Activated naive CD4-positive, alpha-beta T cell treated with anti-CD3 and anti-CD28 coated beads, Interleukin-2, amount 50 U/mL, for 72 hours (primary cell): ENCODE measurements at regions not wholly inside any gene's neighbourhood (a gene's known extent, or its start where the extent isn't known, plus 50 kb on each side); places are given as distances from the start of the nearest gene placed in this dataset.
"Not testable (repeated sequence)": the region's sequence is repeated elsewhere in the genome, so short reads cannot be mapped to it uniquely, and the experiment has no call there.

ENCODE experiments used
- ATAC-seq, 2 donors: fragments of 150-1000 bp; cut with Tn5 transposase; 2 replicates each; pipeline ENCODE4 v1.10.0; 2021; ENCODE audit warnings: mild to moderate bottlenecking in 2 of 2, moderate library complexity in 2 of 2
- DNase-seq, 2 donors: peaks; one replicate each; pipeline ENCODE4 v3.0.0; 2021 to 2022; ENCODE audit warnings: low spot score in 2 of 2
- H3K27ac Mint-ChIP-seq, 2 donors: one replicate each; pipeline ENCODE4 v1.8.0; 2022; ENCODE audit warnings: mild to moderate bottlenecking in 2 of 2, mixed read lengths in 2 of 2
- H3K36me3 Mint-ChIP-seq, 2 donors: one replicate each; pipeline ENCODE4 v1.8.0; 2022; ENCODE audit warnings: mixed read lengths in 2 of 2
- H3K9me3 Mint-ChIP-seq, 2 donors: one replicate each; pipeline ENCODE4 v1.8.0; 2022; ENCODE audit warnings: mixed read lengths in 2 of 2

DNA sequence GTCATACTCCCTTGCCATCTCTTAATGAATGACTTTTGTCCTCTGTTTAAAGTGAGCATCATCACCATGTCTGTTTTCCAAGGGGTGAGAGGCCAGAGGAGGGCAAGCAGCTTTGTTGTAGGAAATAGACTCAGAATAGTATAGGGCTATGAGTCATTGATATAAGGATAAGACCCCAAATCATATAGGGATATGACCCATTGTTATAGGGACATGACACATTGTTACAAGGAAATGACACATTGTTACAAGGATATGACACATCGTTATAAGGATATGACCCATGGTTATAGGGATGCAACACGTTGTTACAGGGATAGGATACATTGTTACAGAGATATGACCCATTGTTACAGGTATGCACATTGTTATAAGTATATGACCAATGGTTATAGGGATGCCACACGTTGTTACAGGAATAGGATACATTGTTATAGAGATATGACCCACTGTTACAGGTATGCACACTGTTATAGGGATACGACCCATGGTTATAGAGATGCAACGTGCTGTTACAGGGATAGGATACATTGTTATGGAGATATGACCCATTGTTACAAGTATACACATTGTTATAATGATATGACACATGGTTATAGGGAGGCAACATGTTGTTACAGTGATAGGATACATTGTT, 311.1 kb upstream of the ADARB2 start:
- peaks cover 10% of the 10 kb centered on the region in 2 donors for H3K9me3 Mint-ChIP-seq
- DNase-seq: no peak
- ATAC-seq: peak; percentile 46 to 48
- no peak overlapping the region for H3K27ac Mint-ChIP-seq
- peaks cover 0 to 4% of the 10 kb centered on the region in 2 donors for H3K36me3 Mint-ChIP-seq

DNA sequence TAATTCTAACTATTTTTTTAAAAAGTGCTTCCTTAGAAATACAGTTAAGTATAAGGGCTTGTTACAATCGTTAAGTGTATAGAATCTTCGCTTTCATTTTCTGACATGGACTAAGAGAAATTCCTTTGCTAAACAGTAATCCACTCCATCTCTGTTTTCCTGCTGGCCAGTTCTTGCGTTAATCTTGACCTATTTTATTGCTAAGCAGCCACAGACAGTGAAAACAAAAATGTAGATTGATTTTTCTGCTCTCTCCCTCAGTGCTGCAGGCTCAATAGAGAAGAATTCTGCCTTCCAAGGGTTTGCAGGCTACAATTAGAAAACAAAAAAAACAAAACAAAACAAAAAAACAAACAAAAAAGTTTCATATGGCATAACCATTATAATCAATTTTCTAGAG, 310.4 kb upstream of the ADARB2 start:
- no peak for ATAC-seq
- no peak for DNase-seq
- Mint-ChIP-seq H3K27ac (no peak overlapping the region), H3K36me3 (peaks cover 0 to 4% of the 10 kb centered on the region in 2 donors), H3K9me3 (peaks cover 10% of the 10 kb centered on the region in 2 donors)

DNA sequence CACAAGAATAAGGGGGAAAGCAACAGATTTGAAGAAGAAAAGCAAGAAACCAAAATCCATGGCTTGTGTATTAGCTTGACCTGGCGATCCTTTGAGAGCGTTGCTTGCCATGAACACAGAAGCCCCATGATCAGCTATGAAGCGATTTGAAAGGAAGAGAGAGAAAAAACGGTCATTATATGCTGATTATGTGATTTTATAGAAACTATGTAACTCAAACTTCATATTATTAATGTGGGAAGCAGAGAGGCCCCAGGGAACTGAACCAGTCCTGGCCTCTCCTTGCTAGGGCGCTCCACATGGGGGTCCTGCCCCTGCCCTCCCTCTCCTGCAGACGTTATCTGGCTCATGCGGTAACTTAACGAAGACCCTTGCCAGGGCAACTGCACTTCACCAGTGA, 306.1 kb upstream of the ADARB2 start:
- no peak for ATAC-seq
- DNase-seq: no peak
- Mint-ChIP-seq H3K9me3 (peaks cover under 1 to 2% of the 10 kb centered on the region in 2 donors), H3K27ac (no peak overlapping the region), H3K36me3 (no peaks in the 10 kb centered on the region)

DNA sequence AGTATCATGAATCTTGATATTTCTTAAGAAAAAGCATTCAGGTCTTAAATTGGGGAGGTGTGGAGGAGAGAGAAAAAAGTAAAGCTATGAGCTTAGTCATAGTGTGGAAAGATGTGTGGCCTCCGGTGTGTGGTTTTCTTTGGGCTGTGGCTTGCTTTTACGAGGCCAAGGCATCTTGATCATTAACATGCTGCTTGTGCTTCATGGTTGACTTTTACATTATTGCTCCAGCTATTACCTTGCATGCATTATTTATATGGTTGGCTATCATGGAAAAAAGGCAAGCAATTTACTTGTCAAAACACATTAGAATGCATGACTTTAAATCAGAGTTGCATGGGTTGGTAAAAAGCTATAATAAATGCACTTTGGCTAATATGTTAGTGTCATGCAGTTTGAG, 300.7 kb upstream of the ADARB2 start:
- no peak overlapping the region for H3K27ac Mint-ChIP-seq
- no peaks in the 10 kb centered on the region for H3K36me3 Mint-ChIP-seq
- DNase-seq: no peak
- ATAC-seq: no peak
- H3K9me3 Mint-ChIP-seq: no peaks in the 10 kb centered on the region

DNA sequence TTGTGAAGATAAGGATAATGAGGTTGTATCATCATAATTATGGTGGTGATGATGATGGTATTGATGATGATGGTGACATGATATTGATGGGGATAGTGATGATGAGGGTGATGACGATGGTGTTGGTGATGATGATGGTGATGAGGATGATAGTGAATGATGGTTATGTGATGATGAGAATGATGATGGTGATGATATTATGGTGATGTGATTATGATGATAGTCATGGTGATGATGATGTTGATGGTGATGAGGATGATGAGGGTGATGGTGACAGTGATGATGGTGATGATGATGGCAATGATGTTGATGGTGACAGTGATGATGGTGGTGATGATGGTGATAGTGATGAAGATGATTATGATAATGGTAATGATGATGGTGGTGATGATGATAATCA, 299.9 kb upstream of the ADARB2 start:
- no peak for DNase-seq
- no peak for ATAC-seq
- Mint-ChIP-seq H3K27ac (no peak overlapping the region), H3K36me3 (no peaks in the 10 kb centered on the region), H3K9me3 (peaks cover 3% of the 10 kb centered on the region in 2 donors)

DNA sequence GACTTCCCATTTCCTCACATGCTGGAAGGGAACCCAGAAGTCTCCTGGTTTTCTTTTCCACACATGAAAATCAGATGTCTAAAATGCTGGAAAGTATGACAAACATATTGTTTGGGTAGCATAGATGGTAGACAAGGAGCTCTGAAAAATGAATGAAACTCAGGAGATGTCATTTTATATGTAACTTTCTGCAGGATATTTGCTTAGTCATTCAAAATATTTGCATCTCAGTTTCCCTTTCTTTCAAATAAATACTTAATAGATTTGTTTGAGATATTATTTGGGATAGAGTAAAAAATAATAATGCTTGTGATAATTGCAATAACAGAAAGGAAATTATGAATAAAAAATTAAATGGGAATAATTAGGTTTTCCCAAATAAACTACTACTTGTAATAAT, 298.9 kb upstream of the ADARB2 start:
- Mint-ChIP-seq H3K27ac (no peak overlapping the region), H3K36me3 (no peaks in the 10 kb centered on the region), H3K9me3 (peaks cover 4% of the 10 kb centered on the region in 2 donors)
- ATAC-seq (no peak), DNase-seq (no peak)

DNA sequence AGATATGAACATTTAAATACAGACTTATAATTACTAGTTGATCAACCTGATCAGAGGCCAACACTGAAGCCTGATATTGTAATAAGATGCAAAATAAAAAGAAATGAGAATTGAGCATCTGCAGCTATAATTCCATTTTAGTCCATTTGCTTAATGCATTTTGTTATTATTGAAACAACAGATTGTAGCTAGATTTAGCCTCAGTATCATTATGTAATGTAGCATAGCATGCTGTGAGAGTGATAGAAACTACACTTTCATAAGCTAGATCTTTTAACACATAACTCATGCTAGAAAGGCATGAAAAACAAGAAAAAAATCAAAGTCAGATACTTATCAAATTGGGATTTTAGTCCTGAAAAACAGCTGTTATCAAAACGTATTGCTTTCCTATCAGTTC, 292.7 kb upstream of the ADARB2 start:
- H3K36me3 Mint-ChIP-seq: no peaks in the 10 kb centered on the region
- no peak for ATAC-seq

DNA sequence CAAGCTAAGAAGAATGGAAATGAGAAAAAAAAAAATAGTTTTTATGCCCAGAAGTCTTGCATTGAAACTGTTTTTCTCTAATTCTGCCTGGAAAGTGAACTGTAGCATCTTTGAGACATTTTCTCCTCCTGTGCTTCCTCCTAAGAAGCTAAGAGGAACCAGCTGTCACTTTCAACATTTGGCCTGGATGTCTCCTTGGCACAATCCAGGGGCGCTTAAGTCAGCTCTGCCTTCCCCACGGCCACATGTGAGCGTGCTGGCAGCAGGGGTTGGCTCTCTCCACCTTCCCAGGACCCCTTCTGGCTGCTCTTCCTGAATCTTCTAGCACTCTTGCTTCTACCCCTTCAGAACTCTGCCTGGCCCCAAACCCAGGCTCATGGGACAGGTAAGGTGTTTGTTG, 289.6 kb upstream of the ADARB2 start:
- H3K36me3 Mint-ChIP-seq: no peaks in the 10 kb centered on the region
- DNase-seq (no peak), ATAC-seq (no peak)
- no peak overlapping the region for H3K27ac Mint-ChIP-seq
- H3K9me3 Mint-ChIP-seq: no peaks in the 10 kb centered on the region

More for the DNA sequence above, 292.7 kb upstream of the ADARB2 start:
- no peak for DNase-seq
- H3K27ac Mint-ChIP-seq: no peak overlapping the region
- peaks cover 4% of the 10 kb centered on the region in 2 donors for H3K9me3 Mint-ChIP-seq

DNA sequence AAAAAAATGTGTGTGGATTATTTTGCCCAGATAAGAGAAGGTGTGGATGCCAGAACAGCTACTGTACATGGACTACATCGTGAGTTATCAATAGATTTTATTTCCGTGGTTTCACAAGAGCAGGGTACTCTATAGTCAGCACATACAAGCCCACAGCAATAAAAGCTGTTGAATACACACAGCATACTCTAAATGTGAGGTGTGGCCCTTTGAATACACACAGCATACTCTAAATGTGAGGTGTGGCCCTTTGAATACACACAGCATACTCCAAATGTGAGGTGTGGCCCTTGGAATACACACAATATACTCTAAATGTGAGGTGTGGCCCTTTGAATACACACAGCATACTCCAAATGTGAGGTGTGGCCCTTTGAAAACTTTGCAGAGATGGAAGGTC, 287.4 kb upstream of the ADARB2 start:
- H3K27ac Mint-ChIP-seq, ATAC-seq, DNase-seq, H3K9me3 Mint-ChIP-seq, H3K36me3 Mint-ChIP-seq: not testable (repeated sequence)

DNA sequence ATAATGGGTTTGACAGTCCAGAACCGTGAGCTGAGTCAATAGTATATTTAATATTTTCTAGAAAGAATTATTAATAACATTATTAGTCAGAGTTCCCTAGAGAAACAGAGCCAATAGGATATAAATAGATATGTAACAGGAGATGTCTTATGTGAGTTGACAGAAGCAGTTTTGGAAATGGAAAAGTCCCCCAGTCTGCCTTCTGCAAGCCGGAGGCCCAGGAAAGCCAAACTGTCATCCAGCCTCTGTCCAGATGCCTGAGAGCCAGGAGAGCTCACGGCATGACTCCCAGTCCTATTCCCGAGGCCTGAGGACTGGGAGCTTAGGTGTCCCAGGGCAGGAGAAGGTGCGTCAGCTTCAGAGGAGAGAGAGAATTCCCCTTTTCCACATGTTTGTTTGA, 286.4 kb upstream of the ADARB2 start:
- H3K27ac Mint-ChIP-seq: no peak overlapping the region
- H3K36me3 Mint-ChIP-seq: no peaks in the 10 kb centered on the region
- H3K9me3 Mint-ChIP-seq: no peaks in the 10 kb centered on the region
- DNase-seq (no peak), ATAC-seq (no peak)

DNA sequence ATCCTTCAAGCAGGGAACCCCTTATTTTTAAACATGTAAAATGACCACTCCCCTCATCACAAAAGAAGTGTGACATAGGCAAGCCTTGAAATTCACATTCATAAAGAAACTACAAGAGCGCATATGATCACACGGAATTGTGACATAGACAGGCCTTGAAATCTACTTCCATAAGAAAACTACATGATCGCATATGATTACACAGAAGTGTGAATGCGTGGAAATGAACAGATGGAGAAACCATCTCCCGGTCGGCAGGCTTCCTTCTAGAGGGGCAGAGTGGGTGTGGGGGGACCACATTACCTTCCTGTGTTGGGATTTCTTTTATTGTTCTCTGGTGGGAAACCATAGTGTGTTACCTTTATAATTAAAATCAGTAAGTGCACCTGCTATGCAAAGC, 285.1 kb upstream of the ADARB2 start:
- ATAC-seq (no peak), DNase-seq (no peak)
- no peaks in the 10 kb centered on the region for H3K36me3 Mint-ChIP-seq
- H3K9me3 Mint-ChIP-seq: no peaks in the 10 kb centered on the region
- H3K27ac Mint-ChIP-seq: no peak overlapping the region

DNA sequence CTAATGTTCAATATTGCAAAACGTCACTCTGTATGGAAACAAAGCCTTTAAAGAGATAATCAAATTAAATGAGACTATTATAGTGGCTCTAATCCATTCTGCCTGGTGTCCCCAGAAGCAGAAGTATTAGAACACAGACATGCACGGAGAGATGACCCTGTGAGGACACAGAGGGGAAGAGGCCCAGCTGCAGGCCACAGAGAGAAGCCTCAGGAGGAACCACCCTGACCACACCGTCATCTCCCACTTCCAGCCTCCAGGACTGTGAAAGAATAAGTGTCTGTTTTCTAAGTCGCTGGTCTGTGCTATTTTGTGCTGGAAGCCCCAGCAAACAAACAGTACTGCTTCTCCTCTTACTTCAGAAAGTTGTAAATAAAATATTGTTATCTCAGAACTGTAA, 283.5 kb upstream of the ADARB2 start:
- Mint-ChIP-seq H3K27ac (no peak overlapping the region), H3K36me3 (no peaks in the 10 kb centered on the region), H3K9me3 (no peaks in the 10 kb centered on the region)
- ATAC-seq: no peak
- no peak for DNase-seq

DNA sequence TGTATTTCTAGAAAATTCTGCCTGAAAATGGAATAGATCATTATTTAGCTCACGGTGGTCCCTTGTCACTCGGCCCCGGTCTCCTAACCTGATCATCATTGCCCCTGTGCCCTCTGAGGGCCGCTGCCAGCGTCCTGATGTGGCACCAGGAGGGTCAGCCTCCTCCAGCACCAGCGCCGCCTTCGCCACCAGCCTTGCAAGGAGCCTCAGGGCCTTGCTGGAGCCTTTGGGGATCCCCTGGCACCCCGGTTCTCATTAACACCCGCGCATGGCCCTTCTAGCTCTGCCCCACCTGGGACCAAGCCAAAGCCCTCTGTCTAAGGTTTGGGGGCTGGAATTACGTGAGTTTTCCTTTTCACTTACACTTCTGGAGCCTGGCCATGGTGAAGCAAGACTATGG, 282.5 kb upstream of the ADARB2 start:
- Mint-ChIP-seq H3K9me3 (no peaks in the 10 kb centered on the region), H3K36me3 (no peaks in the 10 kb centered on the region), H3K27ac (no peak overlapping the region)
- ATAC-seq: no peak
- DNase-seq: no peak

DNA sequence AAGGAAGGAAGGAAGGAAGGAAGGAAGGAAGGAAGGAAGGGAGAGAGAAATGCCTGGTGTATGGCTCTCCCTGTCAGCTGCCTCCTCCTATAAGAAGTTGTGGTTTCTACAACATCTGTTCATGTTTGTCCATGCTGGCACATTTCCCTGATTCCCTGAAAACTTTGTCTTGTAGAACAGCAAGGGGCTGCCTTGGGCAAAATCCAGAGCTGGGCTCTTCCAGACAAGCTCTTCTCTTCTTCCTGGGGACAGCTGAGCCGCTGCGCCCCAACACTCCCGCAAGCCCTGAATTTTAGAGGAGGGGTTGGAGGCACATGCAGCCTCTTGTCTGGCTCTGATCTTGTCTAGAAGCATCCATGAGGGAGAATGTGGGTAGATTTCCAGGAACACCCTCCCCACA, 282.0 kb upstream of the ADARB2 start:
- Mint-ChIP-seq H3K9me3 (no peaks in the 10 kb centered on the region), H3K36me3 (no peaks in the 10 kb centered on the region), H3K27ac (no peak overlapping the region)
- DNase-seq (no peak), ATAC-seq (no peak)

DNA sequence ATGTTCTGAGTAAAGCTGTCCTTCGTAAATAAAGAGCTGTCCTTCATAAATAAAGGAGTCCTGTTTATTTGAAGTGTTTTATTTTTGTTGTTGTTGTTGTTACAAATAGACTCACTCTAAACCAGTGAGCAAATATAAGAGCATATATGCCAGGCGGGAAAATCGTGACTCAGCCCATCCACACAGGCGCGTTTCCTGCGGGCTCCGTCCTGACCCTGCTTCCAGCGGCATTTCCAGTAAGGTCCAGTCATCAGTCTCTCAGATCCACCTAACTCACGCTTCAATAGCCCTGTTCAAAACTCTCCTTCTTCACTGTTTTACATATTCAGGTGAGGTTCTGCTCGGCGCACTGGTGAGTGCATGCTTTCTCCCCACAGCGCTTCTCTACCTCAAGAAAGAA, 277.2 kb upstream of the ADARB2 start:
- H3K36me3 Mint-ChIP-seq: no peaks in the 10 kb centered on the region
- ATAC-seq: no peak
- DNase-seq: no peak
- no peak overlapping the region for H3K27ac Mint-ChIP-seq
- H3K9me3 Mint-ChIP-seq: no peaks in the 10 kb centered on the region

DNA sequence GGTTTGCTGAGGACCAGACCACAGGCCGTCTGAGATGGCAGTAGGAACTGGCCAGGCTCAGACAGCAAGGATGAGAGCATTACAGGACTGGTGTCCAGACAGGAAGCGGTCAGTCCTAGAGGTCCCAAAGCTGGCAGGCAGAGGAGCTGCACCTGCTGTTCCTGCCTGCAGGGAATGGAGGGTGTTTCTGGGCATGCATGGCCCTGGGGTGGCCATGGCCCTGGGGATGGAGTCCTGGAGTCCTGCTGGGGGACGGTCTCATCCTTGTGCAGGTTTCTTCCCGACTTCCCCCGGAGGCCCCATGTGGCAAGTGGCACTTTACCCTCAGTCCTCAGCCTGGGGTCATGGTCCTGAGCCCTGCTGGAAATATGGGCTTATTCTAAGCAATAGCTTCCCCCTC, 274.9 kb upstream of the ADARB2 start:
- H3K9me3 Mint-ChIP-seq: no peaks in the 10 kb centered on the region
- ATAC-seq (no peak), DNase-seq (no peak)
- H3K27ac Mint-ChIP-seq: no peak overlapping the region
- no peaks in the 10 kb centered on the region for H3K36me3 Mint-ChIP-seq

DNA sequence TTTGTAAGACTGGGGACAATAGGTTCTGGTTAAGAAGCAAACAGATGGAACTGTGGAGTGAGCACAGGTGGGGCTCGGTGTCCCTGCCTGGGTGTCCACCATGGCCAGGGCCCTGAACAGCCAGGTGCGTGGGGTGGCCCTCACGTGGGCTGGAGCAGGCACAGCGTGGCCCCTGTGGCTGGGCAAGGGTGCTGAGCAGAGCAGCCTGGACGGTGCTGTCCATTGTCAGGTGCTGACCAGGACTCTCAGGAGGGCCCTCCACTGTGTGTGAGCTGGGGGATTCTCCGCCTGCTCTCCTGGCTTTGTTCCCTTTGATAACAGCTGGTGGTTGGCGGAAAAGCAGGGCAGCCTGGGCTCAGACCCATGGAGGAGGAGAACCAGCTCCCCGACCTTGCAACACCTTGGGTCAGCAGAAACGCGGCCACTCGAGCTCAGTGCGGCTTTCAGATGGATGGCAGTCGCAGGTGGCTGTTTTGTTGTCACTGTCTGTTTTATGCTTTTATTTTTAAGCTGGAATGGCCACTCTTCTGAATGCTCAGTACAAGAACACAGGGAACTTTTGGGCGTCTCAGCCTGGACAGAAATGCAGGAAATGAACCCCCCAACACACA, 273.9 kb upstream of the ADARB2 start:
- ATAC-seq (no peak), DNase-seq (no peak)
- no peak overlapping the region for H3K27ac Mint-ChIP-seq
- no peaks in the 10 kb centered on the region for H3K36me3 Mint-ChIP-seq
- no peaks in the 10 kb centered on the region for H3K9me3 Mint-ChIP-seq

DNA sequence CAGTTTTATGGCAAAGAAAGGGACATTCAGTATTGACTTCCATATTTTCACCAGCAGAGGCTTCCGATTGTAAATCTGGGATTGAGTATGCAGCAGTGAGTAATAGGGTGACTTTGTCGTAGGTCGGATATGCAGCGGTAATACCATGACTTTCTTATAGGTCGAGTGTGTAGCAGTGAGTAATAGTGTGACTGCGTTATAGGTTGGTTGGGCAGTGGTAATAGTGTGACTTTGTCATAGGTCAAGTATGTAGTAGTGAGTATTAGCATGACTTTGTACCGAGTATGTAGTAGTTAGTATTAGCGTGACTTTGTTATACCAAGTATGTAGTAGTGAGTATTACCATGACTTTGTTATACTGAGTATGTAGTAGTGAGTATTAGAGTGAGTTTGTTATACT, 268.2 kb upstream of the ADARB2 start:
- no peaks in the 10 kb centered on the region for H3K36me3 Mint-ChIP-seq
- no peaks in the 10 kb centered on the region for H3K9me3 Mint-ChIP-seq
- DNase-seq (no peak), ATAC-seq (peak in 1 of 2 donors; percentile 41)
- H3K27ac Mint-ChIP-seq: no peak overlapping the region
